Germinal center (tissue), 1 donor: ENCODE measurements at regions not wholly inside any gene's neighbourhood (a gene's known extent, or its start where the extent isn't known, plus 50 kb on each side); places are given as distances from the start of the nearest gene placed in this dataset.

Source experiments
- DNase-seq: peaks from one replicate; pipeline ENCODE4 v3.0.0; 2012; ENCODE audit warnings: mixed read lengths, low spot score

- no peak for DNase-seq
Measured at GRCh38 chr1:114224196-114224907, 70.7 kb upstream of the SYT6 start.

- no peak for DNase-seq
Measured at GRCh38 chr1:114222920-114223319, 69.3 kb upstream of the SYT6 start.

- DNase-seq: no peak
Measured at GRCh38 chr1:114219172-114219868, 65.7 kb upstream of the SYT6 start.

- no peak for DNase-seq
Measured at GRCh38 chr1:114218361-114219171, 64.9 kb upstream of the SYT6 start.

GRCh38 chr1:114216431-114217173 lies 62.9 kb upstream of the SYT6 start:
- DNase-seq: no peak

- no peak for DNase-seq
Measured at GRCh38 chr1:114215436-114215835, 61.8 kb upstream of the SYT6 start.

GRCh38 chr1:114214016-114214415 lies 60.3 kb upstream of the SYT6 start:
- DNase-seq: no peak

- no peak for DNase-seq
Measured at GRCh38 chr1:114209971-114210370, 56.3 kb upstream of the SYT6 start.

GRCh38 chr1:114208714-114209113 lies 55.0 kb upstream of the SYT6 start:
- DNase-seq: no peak

GRCh38 chr1:114208106-114208505 lies 54.4 kb upstream of the SYT6 start:
- DNase-seq: no peak

GRCh38 chr1:114207635-114208034 lies 54.0 kb upstream of the SYT6 start:
- DNase-seq: no peak

GRCh38 chr1:114206392-114206791 lies 52.7 kb upstream of the SYT6 start:
- no peak for DNase-seq

GRCh38 chr1:114203595-114204128 lies 50.0 kb upstream of the SYT6 start:
- DNase-seq: no peak
